MG63 (cell line): ENCODE measurements at regions not wholly inside any gene's neighbourhood (a gene's known extent, or its start where the extent isn't known, plus 50 kb on each side); places are given as distances from the start of the nearest gene placed in this dataset.

Source experiments
- DNase-seq: peaks from one replicate; pipeline ENCODE4 v3.0.0-alpha.2; 2020
- H3K27me3 ChIP-seq: fragments of 250-450 bp; sonication (Bioruptor Pico); 2 replicates; pipeline ENCODE4 v1.5.1; 2020; ENCODE audit warnings: mild to moderate bottlenecking, moderate library complexity
- H3K36me3 ChIP-seq: fragments of 250-450 bp; sonication (Bioruptor Pico); 2 replicates; pipeline ENCODE4 v1.5.1; 2020; ENCODE audit warnings: mild to moderate bottlenecking, moderate library complexity
- H3K4me3 ChIP-seq: fragments of 250-450 bp; sonication (Bioruptor Pico); 2 replicates; pipeline ENCODE4 v1.5.1; 2020; ENCODE audit warnings: mild to moderate bottlenecking, moderate library complexity
- H3K9me3 ChIP-seq: fragments of 250-450 bp; sonication (Bioruptor Pico); 2 replicates; pipeline ENCODE4 v1.5.1; 2020; ENCODE audit warnings: mild to moderate bottlenecking, moderate library complexity

GRCh38 chr7:25996006-25996408 lies 156.0 kb upstream of the NFE2L3 start:
- H3K27me3 ChIP-seq, result no peaks in the 10 kb centered on the region
- H3K4me3 ChIP-seq, result no peak overlapping the region
- no peaks in the 10 kb centered on the region for H3K9me3 ChIP-seq
- no peak for DNase-seq
- H3K36me3 ChIP-seq, result no peaks in the 10 kb centered on the region

- 0 out of 2 replicates have a peak, but pooled peaks cover 2% of the 10 kb centered on the region for H3K27me3 ChIP-seq
- DNase-seq, result no peak
- no peaks in the 10 kb centered on the region for H3K9me3 ChIP-seq
- no peak overlapping the region for H3K4me3 ChIP-seq
- H3K36me3 ChIP-seq, result no peaks in the 10 kb centered on the region
These were observed 153.5 kb upstream of the NFE2L3 start for GRCh38 chr7:25998499-25998898.

DNA sequence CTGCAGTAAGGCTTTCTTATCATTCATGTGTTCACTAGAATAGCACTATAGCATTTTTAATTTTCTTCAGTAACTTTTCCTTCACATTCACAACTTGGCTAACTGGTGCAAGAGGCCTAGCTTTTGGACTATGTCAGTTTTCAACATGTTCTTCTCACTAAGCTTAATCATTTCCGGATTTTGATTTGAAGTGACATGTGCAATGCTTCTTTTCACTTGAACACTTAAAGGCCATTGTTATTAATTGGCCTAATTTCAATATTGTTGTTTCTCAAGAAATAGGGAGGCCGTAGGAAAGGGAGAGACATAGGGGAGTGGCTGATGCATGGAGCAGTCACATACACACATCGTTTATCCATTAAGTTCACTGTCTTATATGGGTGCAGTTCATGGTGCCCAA lies 151.2 kb upstream of the NFE2L3 start:
- no peaks in the 10 kb centered on the region for H3K36me3 ChIP-seq
- H3K4me3 ChIP-seq, result no peak overlapping the region
- H3K9me3 ChIP-seq, result no peaks in the 10 kb centered on the region
- peaks cover 7% of the 10 kb centered on the region; the same call in 1 of the 2 replicates for H3K27me3 ChIP-seq
- no peak for DNase-seq

DNA sequence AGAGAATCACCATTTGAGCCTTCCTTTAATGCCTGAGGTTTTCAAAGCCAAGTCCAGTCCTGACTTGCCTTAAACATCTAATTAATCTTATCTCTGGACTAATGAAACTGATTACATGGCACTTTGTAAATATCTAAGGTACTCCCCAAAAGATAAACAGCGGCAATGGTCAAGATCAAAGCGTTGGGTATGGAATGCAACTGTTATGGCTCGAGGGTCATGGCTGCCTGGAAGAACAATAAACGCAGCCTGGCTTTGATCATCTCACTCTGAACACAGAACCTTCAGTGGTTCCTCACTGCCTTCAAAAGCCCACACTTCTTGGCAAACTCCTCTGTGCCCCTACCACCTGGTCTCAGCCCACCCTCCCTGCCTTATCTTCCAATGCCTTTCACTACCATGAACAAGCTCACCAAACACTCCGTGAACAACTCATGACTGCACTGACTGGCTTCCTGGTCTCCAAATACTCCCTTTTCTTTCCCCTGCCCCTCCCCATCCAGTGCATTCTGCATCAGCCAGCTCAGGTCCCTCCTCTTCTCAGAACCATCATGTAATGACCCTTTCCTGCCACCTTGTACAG lies 150.2 kb upstream of the NFE2L3 start:
- no peak overlapping the region for H3K4me3 ChIP-seq
- H3K36me3 ChIP-seq, result no peaks in the 10 kb centered on the region
- H3K27me3 ChIP-seq, result peaks cover 7% of the 10 kb centered on the region; the same call in 1 of the 2 replicates
- DNase-seq, result no peak
- no peaks in the 10 kb centered on the region for H3K9me3 ChIP-seq

DNA sequence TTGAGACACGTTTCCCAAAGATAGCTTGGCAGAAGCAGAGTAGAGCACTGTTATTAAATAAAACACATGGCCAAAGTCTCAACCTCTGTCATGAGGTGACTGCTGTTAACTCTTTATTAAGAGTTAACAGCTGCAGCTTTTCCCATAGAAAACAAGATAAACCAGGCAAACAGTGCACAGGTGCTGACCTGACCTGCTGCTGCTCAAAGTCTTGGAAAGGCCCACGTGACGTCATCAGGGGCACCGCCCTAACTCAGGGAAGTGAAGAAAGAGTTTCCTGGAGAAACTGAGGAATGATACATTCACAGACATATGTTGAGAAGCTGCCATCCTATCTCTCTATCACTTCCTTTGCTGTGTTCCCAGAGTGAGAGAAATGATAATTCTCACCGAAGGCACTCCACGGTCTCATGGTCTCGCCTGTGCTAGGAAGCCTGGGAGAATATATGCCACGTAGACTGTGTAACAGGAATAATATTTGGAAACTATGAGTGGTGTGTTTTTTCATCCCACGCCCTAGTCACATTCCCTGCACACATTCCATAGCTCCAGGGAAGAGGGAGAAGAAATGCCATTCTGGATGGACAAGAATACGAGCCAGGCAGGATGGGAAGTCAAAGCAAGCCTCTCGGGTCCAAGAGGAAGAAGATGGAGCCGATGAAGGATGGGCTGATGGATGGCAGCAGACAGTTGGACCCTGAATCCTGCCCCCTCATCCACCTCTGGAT lies 146.2 kb upstream of the NFE2L3 start:
- no peaks in the 10 kb centered on the region for H3K9me3 ChIP-seq
- H3K27me3 ChIP-seq, result peaks cover 7% of the 10 kb centered on the region
- no peak for DNase-seq
- H3K4me3 ChIP-seq, result no peak overlapping the region
- H3K36me3 ChIP-seq, result no peaks in the 10 kb centered on the region

GRCh38 chr7:26006426-26006825 lies 145.6 kb upstream of the NFE2L3 start:
- Histone ChIP-seq H3K9me3 (no peaks in the 10 kb centered on the region), H3K36me3 (no peaks in the 10 kb centered on the region), H3K27me3 (peaks cover 7% of the 10 kb centered on the region), H3K4me3 (no peak overlapping the region)
- DNase-seq, result no peak

DNA sequence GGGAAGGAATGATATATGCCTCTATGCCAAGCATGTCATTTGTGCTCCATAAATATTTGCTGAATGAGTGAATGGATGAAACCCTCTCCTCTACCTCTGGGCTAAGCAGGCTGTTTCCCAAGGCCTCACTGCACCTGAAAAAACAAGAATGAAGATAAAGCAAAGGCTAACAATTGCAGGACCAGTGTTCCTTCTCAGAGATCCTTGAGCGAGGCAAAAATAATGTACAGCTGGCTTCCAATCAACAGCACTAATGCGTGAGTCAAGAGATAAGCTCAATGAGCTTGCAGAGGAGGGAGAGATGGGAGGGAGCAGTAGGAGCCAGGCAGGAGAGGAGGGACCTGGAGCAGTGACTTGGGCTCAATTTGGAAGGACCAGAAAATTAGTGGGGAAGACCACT lies 144.5 kb upstream of the NFE2L3 start:
- Histone ChIP-seq H3K36me3 (no peaks in the 10 kb centered on the region), H3K4me3 (no peak overlapping the region), H3K9me3 (no peaks in the 10 kb centered on the region), H3K27me3 (peaks cover 7% of the 10 kb centered on the region)
- DNase-seq, result no peak

DNA sequence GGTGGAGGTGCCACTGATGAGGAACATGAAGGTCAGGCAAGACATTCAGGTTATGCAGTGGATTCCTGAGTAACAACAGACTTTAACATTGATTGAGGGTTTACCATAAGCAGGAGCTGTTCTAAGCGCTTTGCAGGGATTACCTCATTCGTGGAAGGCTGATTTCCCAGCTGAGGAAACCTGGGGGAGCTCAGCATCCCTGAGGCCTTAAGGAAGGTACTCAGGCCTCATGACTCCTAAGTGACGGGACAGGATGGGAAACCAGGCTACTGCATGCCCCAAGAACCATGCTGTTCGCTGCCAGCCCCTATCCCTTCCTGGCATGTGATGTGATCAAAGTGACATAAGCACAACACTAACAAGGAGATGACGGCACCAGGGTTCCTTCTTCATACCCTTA lies 143.6 kb upstream of the NFE2L3 start:
- no peaks in the 10 kb centered on the region for H3K36me3 ChIP-seq
- DNase-seq, result no peak
- peaks cover 5% of the 10 kb centered on the region for H3K27me3 ChIP-seq
- H3K4me3 ChIP-seq, result no peak overlapping the region
- no peaks in the 10 kb centered on the region for H3K9me3 ChIP-seq

DNA sequence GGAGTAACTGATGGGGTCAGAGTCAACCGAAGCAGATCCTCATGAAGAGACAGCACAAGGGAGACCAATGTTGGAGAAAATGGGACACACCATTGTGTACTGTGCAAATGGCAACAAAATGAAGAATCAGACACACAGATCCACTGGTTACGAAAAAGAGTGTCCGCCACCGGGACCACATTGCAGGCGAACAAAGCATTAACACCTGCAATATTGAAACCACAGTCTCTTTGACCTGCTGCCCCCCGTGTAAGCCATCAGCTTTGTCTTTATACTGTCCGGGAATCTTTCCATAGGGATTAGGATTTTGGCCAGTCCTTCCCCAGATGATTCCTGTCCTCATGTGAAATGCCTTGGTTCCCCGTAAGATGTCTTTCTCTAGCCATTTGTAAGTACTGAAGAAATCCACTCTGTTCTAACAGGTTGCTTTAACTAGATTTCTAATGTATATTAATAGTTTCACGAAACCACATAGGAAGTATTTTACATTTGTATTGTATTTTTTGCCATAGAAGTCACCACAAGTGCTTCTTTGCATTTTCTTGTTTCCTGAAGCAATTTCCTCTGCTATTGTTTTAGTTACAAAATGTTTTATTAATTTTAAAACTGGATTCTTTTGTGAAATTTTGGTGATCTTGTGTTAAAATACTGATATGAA lies 140.8 kb upstream of the NFE2L3 start:
- Histone ChIP-seq H3K36me3 (no peaks in the 10 kb centered on the region), H3K27me3 (no peaks in the 10 kb centered on the region; the same call in 1 of the 2 replicates), H3K4me3 (no peak overlapping the region), H3K9me3 (0 out of 2 replicates have a peak, but pooled peaks cover 3% of the 10 kb centered on the region)
- no peak for DNase-seq

GRCh38 chr7:26013551-26014083 lies 138.4 kb upstream of the NFE2L3 start:
- no peak overlapping the region for H3K4me3 ChIP-seq
- no peaks in the 10 kb centered on the region for H3K36me3 ChIP-seq
- no peaks in the 10 kb centered on the region; the same call in 1 of the 2 replicates for H3K27me3 ChIP-seq
- H3K9me3 ChIP-seq, result 0 out of 2 replicates have a peak, but pooled peaks cover 3% of the 10 kb centered on the region
- no peak for DNase-seq

DNA sequence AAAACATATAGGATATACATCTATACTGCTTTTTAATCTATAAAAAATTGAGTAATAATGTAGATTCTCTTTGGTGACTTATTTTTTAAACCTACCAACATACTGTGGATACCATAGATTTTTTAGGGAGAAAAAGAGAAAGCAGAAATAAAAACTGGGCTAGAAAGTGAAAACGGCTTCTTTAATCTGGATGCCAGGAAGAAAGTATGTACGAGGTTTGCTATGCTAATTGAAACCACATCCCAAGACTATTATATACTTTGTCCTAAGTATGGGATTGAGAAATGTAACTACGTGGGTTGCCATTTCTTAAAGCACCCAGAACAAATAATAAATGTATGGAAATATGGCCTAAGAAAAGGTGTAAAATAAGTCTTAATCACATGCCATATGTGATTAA lies 129.0 kb upstream of the NFE2L3 start:
- Histone ChIP-seq H3K36me3 (no peaks in the 10 kb centered on the region), H3K27me3 (no peaks in the 10 kb centered on the region; the same call in 1 of the 2 replicates), H3K9me3 (no peaks in the 10 kb centered on the region), H3K4me3 (no peak overlapping the region)
- no peak for DNase-seq

DNA sequence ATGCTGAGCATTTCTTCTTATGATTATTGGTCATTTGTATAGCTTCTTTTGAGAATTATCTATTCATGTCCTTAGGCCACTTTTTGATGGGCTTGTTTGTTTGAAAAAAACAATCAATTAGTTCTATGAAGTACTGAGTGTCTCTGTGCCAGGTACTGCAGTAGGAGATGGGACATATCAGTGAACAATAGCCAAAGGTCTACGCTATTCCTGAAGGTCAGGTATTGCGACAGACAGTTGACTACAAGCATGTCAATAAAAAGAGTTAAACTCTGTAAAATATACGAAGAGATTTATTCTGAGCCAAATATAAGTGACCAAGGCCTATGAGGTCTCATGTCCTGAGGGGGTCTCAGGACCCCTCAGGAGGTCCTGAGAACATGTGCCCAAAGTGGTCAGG lies 122.1 kb upstream of the NFE2L3 start:
- Histone ChIP-seq H3K27me3 (no peaks in the 10 kb centered on the region), H3K36me3 (no peaks in the 10 kb centered on the region), H3K9me3 (no peaks in the 10 kb centered on the region), H3K4me3 (no peak overlapping the region)
- no peak for DNase-seq

GRCh38 chr7:26034391-26034790 lies 117.6 kb upstream of the NFE2L3 start:
- no peak overlapping the region for H3K4me3 ChIP-seq
- H3K27me3 ChIP-seq, result no peaks in the 10 kb centered on the region
- no peaks in the 10 kb centered on the region for H3K36me3 ChIP-seq
- H3K9me3 ChIP-seq, result no peaks in the 10 kb centered on the region
- no peak for DNase-seq

GRCh38 chr7:26035552-26035951 lies 116.4 kb upstream of the NFE2L3 start:
- Histone ChIP-seq H3K36me3 (no peaks in the 10 kb centered on the region), H3K9me3 (no peaks in the 10 kb centered on the region), H3K4me3 (no peak overlapping the region), H3K27me3 (no peaks in the 10 kb centered on the region)
- no peak for DNase-seq

DNA sequence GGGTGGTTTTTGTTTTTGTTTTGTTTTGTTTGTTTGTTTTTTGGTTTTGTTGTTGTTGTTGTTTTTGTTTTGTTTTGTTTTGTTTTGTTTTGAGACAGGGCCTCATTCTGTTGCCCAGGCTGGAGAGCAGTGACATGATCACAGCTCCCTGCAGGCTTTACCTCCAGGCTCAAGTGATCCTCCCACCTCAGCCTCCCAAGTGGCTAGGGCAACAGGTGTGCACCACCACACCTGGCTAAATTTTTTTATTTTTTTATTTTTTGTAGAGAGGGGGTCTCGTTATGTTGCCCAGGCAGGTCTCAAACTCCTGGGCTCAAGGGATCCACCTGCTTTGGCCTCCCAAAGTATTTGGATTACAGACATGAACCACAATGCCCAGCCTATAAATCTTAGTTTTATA lies 115.9 kb upstream of the NFE2L3 start:
- no peak for DNase-seq
- H3K36me3 ChIP-seq, result no peaks in the 10 kb centered on the region
- H3K4me3 ChIP-seq, result no peak overlapping the region
- H3K9me3 ChIP-seq, result no peaks in the 10 kb centered on the region
- no peaks in the 10 kb centered on the region for H3K27me3 ChIP-seq

- H3K36me3 ChIP-seq, result no peaks in the 10 kb centered on the region
- DNase-seq, result no peak
- no peaks in the 10 kb centered on the region for H3K9me3 ChIP-seq
- H3K4me3 ChIP-seq, result no peak overlapping the region
- no peaks in the 10 kb centered on the region for H3K27me3 ChIP-seq
These were observed 113.6 kb upstream of the NFE2L3 start for GRCh38 chr7:26038201-26038990.

GRCh38 chr7:26040085-26040484 lies 111.9 kb upstream of the NFE2L3 start:
- no peaks in the 10 kb centered on the region for H3K27me3 ChIP-seq
- DNase-seq, result no peak
- H3K4me3 ChIP-seq, result no peak overlapping the region
- H3K9me3 ChIP-seq, result no peaks in the 10 kb centered on the region
- no peaks in the 10 kb centered on the region for H3K36me3 ChIP-seq
